H1 (cell line): ENCODE measurements at regions not wholly inside any gene's neighbourhood (a gene's known extent, or its start where the extent isn't known, plus 50 kb on each side); places are given as distances from the start of the nearest gene placed in this dataset.

ENCODE experiments used
- CBX5 ChIP-seq: fragments of 300-800, 300-1000 bp; sonication (generic); IDR thresholded peaks from 2 replicates; pipeline ENCODE4 v1.7.1; 2016; ENCODE audit warnings: antibody characterized with exemption, low read length, low read depth
- CBX8 ChIP-seq: fragments of 300-800, 300-1000 bp; sonication (generic); IDR thresholded peaks from 2 replicates; pipeline ENCODE4 v1.7.1; 2016; ENCODE audit warnings: low read depth, low read length, borderline replicate concordance
- CEBPB ChIP-seq: IDR thresholded peaks from 2 replicates; pipeline ENCODE4 v1.6.1; 2012; ENCODE audit warnings: low read depth, low read length
- CHD1 ChIP-seq: IDR thresholded peaks from 2 replicates; pipeline ENCODE4 v1.6.1; 2012; ENCODE audit warnings: low read depth, low read length, improper control_type of control experiment
- CHD7 ChIP-seq: fragments of 300-600 bp; sonication (generic); IDR thresholded peaks from 2 replicates; pipeline ENCODE4 v1.7.1; 2012; ENCODE audit warnings: low read length, moderate library complexity, mild to moderate bottlenecking, inconsistent platforms; ENCODE audit not compliant: insufficient replicate concordance
- E2F6 ChIP-seq: IDR thresholded peaks from 2 replicates; pipeline ENCODE4 v1.6.1; 2012; ENCODE audit warnings: inconsistent platforms
- JUN ChIP-seq: IDR thresholded peaks from 2 replicates; pipeline ENCODE4 v1.6.1; 2011; ENCODE audit warnings: low read depth, mild to moderate bottlenecking, improper control_type of control experiment, low read length
- USF2 ChIP-seq: IDR thresholded peaks from 2 replicates; pipeline ENCODE4 v1.6.1; 2011; ENCODE audit warnings: low read length, improper control_type of control experiment

- TF ChIP-seq CHD7 (no peak), USF2 (no peak), CBX5 (no peak), CEBPB (no peak), E2F6 (no peak), CHD1 (no peak), JUN (no peak), CBX8 (no peak)
Observed at GRCh38 chr20:19830211-19830785, 72.2 kb downstream of the RIN2 start (continued).
